ENCODE measurements at regions not wholly inside any gene's neighbourhood (a gene's known extent, or its start where the extent isn't known, plus 50 kb on each side); places are given as distances from the start of the nearest gene placed in this dataset.
"Not testable (repeated sequence)": the region's sequence is repeated elsewhere in the genome, so short reads cannot be mapped to it uniquely, and the experiment has no call there.

DNA sequence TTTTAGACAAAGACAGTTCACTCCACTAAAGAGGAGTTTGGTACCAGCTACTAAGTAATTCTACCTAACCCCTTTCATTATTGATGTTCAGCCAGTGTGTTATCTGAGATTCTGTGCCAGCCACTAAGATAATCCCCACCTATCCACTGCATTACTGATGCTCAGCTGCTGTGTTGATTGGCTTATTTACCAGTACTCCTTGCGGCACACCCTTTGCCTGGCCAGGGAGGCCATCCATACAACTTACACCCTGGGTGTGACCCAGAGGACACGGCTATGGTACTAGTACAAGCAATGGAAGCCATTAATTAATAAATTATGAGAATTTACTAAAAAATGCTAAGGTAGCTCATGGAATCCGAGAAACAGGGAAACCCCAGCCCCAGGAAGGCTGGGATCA is 290.7 kb upstream of the CTNNB1 start:
- no peak for DNase-seq

DNA sequence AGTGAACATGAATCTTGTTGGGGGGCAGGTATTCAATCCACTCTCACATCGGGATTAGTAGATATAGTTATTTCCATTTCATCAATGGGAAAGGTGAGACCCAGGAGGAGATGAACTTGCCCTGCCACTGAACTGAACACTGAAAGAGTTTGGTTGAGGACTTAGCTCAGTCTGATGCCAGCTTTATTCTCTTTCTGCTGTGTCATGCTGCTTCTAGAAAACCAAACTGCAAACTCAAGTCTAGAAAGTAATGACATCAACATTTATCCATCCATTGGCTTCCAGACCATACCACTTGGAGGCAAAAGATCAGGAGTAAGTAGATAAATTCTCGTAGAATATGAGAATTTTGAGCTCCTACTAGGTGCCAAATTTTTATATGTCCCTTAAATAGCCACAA is 288.0 kb upstream of the CTNNB1 start:
- no peak for DNase-seq

- DNase-seq = no peak
Measured at GRCh38 chr3:40911928-40912327, 287.4 kb upstream of the CTNNB1 start.

GRCh38 chr3:40912461-40912860 is 286.8 kb upstream of the CTNNB1 start:
- DNase-seq = no peak

GRCh38 chr3:40913192-40913591 is 286.1 kb upstream of the CTNNB1 start:
- DNase-seq = no peak

- no peak for DNase-seq
Measured at GRCh38 chr3:40913641-40914040, 285.7 kb upstream of the CTNNB1 start.

DNA sequence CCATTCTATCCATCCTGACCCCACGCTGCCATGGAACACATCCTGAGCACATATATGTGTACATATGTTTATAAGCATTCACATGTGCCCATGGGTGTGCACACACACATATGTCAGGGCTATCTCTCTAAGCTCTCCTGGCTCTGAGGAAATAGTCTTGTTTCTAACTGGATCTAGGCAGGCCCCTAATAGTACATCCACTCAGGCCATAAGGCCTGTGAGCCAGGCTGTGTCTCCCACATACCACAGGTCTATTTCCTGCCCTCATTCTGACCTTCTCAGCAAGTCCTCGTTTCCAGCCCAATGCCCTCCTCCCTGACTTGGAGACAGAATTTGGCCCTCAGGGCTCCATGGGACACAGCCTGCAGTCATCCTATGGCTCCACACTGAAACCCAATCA is 284.8 kb upstream of the CTNNB1 start:
- DNase-seq = no peak

DNA sequence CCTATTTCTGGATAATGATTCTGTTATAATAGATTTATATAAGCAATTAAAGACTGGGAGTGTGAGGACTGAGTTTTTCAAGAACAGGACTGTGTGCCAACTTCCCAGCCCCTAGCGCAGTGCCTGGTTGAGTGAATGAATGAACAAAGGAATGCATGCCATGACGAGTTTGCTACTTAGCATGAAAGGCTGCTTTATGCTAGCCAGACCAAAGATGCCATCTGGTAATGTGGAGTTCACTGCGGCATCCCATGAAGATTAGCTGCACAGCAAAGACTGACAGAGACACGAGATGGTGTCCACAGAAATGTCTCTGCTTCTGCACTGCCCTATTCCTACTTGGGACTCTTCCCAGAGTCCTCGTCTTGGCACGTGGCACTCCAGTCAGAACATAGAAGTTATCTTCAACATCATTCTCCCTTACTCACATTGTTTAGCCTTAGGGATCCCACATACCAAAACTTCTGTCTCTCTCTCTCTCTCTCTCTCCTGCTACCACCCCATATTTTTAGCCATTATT is 283.9 kb upstream of the CTNNB1 start:
- DNase-seq = no peak

GRCh38 chr3:40920041-40920440 is 279.3 kb upstream of the CTNNB1 start:
- peak; percentile 28 for DNase-seq

GRCh38 chr3:40921251-40921650 is 278.1 kb upstream of the CTNNB1 start:
- DNase-seq = no peak

DNA sequence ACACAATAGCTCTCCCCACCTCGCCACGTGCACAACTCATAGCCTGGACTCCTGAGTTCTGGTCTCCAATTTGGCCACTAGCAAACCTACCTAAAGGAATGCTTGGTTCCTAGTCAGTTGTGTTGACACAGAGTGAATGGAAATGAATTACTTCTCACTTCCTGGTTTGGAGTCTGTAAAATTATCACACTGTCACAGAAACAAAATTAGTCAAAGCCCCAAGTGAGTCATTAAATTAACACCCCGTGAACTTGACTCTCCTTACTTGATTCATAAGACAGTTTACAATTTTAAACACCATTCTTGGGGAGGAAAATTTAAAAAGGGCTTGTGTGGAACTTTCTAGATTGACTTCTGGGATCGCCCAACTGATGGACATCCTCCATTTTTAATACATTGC is 276.2 kb upstream of the CTNNB1 start:
- DNase-seq = no peak

DNA sequence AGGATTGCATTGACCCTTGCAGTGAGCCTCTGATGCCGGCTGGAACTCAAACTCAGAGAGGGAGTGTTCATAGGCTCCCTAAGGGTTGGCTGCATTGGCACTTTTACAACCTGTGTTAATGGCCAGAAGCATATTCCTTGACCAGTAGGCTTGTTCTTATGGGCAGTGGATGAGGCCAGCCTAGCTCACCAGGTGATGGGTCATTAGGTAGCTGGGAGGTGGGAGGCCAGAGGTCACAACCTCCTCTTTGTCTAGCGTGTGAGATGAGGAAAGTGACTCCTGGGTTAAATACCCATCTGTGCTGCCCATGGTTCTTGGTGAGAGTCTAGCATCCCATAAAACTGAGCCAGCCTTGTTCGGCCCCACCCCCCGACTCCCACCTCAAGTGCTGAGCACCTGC is 275.7 kb upstream of the CTNNB1 start:
- DNase-seq = no peak

DNA sequence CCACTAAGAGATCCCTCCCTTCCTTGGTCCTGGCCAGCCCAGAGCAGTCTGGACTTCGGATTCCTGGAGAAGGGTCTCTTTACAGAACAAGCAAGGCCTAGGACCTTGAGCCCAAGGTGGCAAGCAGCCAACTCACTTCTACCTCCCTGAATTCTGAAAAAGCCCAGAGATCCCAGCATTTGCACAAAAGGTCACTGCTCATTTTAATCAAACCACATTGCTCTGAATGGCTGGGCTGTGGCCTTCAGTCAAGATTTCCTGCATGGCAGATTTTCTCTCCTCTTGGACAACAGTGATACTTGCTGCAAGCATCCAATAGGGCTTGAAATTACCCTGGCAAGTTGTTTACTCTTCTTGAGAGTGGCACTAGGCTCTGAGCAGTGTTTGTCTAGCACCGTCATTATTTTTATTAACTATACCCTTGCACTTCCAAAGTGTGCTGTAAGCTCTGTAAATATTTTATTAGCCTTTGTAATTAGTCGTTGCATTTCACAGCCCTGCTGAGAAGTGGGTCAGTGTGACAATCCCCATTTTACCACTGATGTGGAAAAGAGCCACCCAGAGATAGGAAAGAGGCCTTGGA is 274.7 kb upstream of the CTNNB1 start:
- DNase-seq = no peak

GRCh38 chr3:40925231-40925630 is 274.1 kb upstream of the CTNNB1 start:
- DNase-seq = no peak

- no peak for DNase-seq
Measured at GRCh38 chr3:40930131-40930538, 269.2 kb upstream of the CTNNB1 start.

DNA sequence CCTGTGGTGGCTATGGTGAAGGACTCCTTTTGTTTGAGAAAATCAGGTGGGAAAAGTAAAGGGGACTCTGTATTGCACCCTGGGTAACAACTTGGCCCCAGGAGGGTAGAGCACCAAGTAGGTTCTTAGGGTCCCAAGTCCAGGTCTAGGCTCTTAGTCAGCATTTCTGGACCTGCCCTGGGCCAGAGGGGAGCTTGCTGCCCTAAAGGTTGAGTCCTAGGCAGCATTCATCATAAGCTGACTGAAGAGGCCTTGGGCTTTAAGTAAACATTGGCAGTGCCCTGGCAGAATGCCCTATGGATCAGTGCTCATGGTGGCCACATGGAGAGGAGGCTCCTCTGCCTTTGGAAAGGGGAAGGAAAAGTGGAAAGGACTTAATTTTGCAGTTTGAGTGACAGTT is 268.5 kb upstream of the CTNNB1 start:
- DNase-seq = no peak

DNA sequence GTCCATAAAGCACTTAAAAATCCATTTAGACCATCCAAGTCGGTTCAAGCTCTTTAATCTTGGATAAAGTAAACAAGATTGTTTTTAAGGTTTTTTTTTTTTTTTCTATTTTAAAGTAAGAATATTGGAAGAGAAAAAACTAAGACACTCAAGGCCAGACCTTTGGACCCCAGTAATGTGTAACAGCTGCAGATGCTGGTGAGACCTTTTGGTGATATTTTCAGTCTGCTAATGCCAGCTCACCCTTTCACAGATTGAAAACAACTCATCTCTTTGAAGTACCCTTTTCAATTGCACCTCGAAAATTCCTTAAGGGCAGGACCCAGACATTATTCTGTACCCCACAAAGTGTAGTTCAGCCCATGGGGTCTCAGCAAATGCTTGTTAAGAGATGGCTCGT is 260.7 kb upstream of the CTNNB1 start:
- no peak for DNase-seq

DNA sequence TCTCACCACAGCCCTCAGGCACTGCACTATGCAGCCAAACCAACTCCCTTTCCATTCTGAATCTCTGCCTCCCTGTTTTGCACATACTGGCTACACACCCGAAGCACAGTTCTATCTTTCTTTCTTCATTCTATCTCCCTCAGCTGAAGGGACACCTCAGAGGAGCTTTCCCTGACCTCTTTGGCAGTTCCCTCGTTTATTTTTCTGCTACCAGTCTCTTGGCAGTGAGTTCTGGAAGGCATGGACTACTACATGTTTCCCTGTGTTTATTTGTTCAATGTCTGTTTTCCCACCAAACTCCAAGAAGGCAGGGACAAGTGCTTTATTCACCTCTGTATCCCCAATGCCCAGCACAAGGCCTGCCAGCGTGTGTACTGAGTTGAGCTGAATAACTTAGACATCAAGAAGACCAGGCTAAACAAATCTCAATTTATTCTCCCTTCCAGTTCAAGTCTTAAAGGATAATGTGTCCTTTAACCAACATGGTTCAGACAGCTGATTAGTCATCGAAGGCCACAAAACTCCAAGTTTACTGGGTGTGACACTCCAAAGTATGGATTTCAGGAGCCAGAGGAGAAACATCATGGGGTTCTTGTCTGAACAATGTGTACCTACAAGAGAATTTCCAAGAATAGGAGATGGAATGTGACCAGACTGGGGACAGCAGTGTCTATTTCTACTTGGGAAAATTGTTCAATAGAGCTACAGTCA is 260.1 kb upstream of the CTNNB1 start:
- peak; percentile 26 for DNase-seq

- no peak for DNase-seq
Measured at GRCh38 chr3:40939741-40940130, 259.6 kb upstream of the CTNNB1 start.

DNA sequence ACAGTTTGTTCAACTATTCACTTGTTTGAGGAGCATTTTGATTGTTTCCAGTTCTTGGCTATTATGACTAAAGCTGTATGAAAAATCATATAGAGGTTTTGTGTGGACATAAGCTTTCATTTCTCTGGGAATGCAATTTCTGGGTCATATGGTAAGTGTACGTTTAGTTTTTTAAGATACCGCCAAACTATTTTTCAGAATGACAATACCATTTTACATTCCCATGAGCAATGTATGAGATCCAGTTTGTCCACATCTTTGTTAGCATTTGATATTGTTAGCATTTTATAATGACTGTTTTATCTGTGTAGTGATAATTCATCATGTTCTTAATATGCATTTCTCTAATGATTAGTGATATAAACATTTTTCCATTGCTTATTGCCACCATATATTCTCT is 258.7 kb upstream of the CTNNB1 start:
- DNase-seq = no peak

GRCh38 chr3:40947022-40947421 is 252.3 kb upstream of the CTNNB1 start:
- not testable (repeated sequence) for DNase-seq

- DNase-seq = peak; percentile 14
Measured at GRCh38 chr3:40949347-40949746, 250.0 kb upstream of the CTNNB1 start.

DNA sequence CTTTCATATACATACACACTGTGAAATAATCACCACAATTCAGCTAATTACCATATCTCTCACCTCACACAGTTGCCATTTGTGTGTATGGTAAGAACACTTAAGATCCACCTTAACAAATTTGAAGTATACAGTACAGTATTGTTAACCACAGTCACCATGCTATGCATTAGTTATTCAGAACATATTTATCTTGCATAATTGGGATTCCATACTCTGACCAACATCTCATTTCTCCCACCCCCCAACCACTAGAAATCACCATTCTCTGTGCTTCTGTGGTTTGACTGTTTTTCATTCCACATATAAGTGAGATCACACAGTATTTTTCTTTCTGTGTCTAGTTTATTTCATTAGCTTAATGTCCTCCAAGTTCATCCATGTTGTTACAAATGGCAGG is 247.7 kb upstream of the CTNNB1 start:
- peak; percentile 92 for DNase-seq

DNA sequence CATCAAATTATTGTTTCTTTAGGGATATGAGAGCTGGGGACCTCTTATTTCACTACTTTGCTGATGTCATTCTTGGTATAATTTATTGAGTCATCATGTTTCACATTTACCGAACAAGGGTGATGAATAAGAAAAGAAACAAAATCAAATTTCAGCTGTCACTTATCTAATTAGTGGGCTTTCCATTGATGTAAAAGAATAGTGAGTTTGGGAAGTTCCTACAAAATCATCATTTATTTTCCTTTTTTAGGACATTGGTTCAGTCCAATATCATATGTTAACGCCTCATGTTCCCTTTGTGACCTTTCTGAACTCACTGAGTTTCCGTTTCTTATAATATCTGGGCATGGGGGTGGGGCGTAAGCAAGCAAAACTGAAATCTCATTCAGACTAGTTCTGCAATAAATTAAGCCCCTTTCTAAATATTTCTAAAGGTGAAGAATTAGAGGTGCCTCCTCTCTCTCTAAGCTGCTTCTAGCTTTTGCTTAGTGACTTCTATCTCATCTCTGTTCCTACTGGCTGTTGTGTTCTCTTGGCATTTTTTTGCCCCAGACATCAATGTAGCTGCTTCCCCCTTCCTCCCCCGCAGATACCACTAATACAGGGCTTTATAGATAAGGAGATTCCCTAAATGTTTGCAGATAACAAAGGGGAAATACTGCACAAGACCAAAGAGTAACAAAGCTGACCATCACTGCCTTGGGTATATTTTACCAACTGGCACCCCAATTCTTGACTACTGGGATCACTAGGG is 238.0 kb upstream of the CTNNB1 start:
- no peak for DNase-seq

All from fibroblast of skin of back (primary cell).